ENCODE measurements at regions not wholly inside any gene's neighbourhood (a gene's known extent, or its start where the extent isn't known, plus 50 kb on each side); places are given as distances from the start of the nearest gene placed in this dataset.

DNA sequence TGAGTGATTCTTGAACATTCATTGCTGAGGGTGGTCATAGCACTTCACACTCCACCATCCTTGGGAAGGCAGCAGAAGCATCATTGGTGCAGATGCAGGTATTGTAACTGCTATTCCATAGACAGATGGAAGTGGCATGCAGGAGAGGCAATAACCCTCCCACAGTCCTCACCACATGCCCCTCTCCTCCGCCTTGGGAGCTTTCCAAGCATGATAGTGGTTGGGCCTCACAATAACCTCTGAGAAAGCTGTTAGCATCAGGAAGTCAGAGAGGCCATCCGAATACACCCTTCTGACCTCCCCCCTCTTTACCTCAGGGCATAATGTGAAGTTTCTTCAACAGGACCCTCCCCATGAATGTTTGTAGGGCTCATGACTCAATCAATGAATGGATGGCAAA is 177.9 kb downstream of the KATNAL1 start:
- in situ Hi-C loops (cut with MboI; ENCODE audit: low sequenced_read_pairs): loop anchor here (25.0 kb wide), 1 partner anchor 458 kb away; no protein-coding TSS in a partner anchor

GRCh38 chr13:30128591-30128990 is 178.8 kb downstream of the KATNAL1 start:
- in situ Hi-C loops (cut with MboI; ENCODE audit: low sequenced_read_pairs): loop anchor here (25.0 kb wide), 1 partner anchor 459 kb away; no protein-coding TSS in a partner anchor

- in situ Hi-C loops (cut with MboI; ENCODE audit: low sequenced_read_pairs): loop anchor here (25.0 kb wide), 1 partner anchor 459 kb away; no protein-coding TSS in a partner anchor
These were observed 179.3 kb downstream of the KATNAL1 start for GRCh38 chr13:30128095-30128494.

DNA sequence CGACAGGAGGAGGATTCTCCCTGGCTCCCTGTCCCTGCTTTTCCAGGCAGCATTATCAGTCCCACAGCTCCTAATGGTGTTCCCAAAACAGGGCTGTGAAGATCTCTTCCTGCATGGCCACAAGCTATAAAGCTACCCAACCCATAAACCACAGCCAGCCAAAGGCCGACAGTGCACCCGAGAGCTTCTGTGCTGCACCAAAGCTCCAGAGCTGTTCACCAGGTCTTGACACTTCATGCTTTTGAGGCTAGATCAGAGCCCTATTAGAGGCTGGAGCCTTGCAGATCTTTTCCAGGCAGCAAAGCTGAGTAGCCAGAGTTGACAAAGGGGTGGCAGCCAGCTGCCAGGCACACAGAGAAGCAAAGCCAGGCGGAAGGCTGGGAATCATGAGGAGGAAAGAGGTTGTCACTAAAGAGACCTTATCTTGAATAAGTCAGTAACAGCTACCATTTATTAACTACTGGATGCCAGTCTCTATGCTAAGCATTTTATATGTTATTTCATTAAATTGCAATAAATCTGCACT is 180.4 kb downstream of the KATNAL1 start:
- in situ Hi-C loops (cut with MboI; ENCODE audit: low sequenced_read_pairs): loop anchor here (25.0 kb wide), 1 partner anchor 460 kb away; no protein-coding TSS in a partner anchor

DNA sequence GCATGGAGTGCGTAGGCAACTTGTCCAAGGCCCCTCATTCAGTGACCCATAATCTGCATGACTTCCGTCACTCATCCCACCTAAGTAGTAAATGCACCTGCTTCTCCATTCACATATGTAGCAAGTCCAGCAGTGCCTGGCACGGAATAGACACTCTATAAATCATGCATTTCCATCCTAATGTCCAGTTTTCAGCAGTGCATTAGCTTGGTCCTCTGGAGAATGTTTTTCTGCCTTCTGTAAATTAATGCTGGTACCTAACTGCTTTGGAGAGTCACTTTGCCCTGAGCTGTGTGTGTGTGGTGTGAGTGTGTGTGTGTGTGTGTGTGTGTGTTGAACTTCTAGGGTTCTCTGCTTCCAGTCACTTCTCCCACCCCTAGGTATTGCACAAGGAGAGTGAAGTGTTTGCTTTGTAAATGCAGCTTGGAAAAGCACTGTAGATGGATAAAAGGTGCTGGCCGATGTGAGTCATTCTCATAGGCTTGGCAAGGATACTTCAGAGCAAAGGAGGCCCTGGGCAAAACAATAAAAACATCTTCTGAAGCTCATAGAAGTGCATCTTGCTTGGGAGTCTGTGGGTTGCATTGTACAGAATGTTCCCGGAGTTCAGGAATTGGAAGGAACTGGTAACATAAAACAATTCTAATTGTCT is 181.8 kb downstream of the KATNAL1 start:
- in situ Hi-C loops (cut with MboI; ENCODE audit: low sequenced_read_pairs): loop anchor here (25.0 kb wide), 1 partner anchor 462 kb away; no protein-coding TSS in a partner anchor

GRCh38 chr13:30124131-30124768 is 183.1 kb downstream of the KATNAL1 start:
- in situ Hi-C loops (cut with MboI; ENCODE audit: low sequenced_read_pairs): loop anchor here (25.0 kb wide), 1 partner anchor 337 kb away; no protein-coding TSS in a partner anchor

GRCh38 chr13:30123575-30123974 is 183.8 kb downstream of the KATNAL1 start:
- in situ Hi-C loops (cut with MboI; ENCODE audit: low sequenced_read_pairs): loop anchor here (25.0 kb wide), 1 partner anchor 336 kb away; no protein-coding TSS in a partner anchor

GRCh38 chr13:30121666-30122065 is 185.7 kb downstream of the KATNAL1 start:
- in situ Hi-C loops (cut with MboI; ENCODE audit: low sequenced_read_pairs): loop anchor here (25.0 kb wide), 1 partner anchor 334 kb away; no protein-coding TSS in a partner anchor

DNA sequence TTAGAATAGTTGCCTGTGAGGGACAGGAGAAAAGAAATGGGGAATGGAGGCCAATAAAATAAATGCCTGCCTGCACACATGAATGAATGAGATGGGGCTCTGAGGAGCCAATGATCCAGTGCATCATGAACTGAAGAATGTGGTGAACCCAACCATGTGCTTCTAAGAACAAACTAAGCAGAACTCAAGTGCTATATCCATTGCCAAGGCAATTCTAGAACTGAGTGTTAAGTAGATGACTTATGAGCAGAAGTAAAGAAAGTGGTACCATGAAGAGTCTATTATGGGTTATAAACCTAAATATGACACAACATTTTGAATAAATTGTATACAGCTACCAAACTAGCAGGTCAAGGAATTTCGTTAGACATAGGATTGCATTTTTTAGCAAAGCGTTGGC is 186.1 kb downstream of the KATNAL1 start:
- in situ Hi-C loops (cut with MboI; ENCODE audit: low sequenced_read_pairs): loop anchor here (25.0 kb wide), 1 partner anchor 334 kb away; no protein-coding TSS in a partner anchor

DNA sequence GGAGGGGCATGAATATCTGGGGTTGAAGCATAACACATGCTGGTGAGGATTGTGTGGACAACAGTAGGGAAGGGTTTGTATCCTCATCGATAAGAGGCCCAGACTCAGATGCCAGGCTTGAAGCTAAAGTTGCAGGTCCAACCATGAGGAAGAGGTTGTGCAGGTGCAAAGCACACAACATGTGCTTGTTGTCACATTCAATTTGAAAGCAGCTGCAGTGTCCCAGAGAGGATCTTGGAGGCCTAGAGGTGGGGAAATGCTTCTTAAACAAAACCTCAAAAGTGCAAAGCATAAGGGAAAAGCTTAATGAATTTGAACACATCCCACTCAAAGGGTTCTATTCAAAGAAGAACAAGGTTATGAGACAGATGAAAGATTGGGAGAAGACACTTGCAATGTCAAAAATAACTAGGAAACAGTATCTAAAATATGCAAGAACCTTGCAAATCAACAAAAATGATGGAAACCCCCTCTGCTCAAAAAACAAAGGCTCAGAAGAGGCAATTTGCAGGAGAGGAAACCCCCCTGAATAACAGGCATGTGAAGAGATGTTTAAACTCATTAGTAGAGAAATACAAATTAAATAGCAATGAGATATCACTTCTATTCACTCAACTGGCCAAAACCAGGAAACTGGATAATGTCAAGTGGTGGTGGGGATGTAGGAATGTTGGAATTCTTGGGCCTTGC is 187.1 kb downstream of the KATNAL1 start:
- in situ Hi-C loops (cut with MboI; ENCODE audit: low sequenced_read_pairs): loop anchor here (25.0 kb wide), 1 partner anchor 333 kb away; no protein-coding TSS in a partner anchor

- in situ Hi-C loops (cut with MboI; ENCODE audit: low sequenced_read_pairs): loop anchor here (25.0 kb wide), 1 partner anchor 332 kb away; no protein-coding TSS in a partner anchor
These were observed 187.9 kb downstream of the KATNAL1 start for GRCh38 chr13:30119476-30119875.

DNA sequence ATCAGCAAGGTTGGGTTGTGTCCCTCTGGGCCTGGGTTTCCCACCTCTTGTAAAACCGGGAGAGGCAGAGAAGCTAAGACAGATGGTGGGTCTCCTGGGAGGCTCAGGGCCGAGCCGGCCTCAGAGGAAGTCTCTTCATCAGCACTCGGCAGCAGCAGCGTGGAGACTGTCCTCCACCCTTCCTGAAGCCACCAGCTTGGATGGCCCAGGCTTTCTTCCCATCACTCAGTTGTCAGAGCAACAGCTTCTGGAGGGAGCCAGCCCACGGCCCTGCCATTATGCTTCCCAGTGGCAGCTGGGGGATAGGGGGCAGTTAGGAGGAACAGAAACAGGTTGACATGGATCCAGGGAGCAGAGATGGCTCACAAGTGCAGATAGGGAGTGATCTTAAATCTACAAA is 191.0 kb downstream of the KATNAL1 start:
- in situ Hi-C loops (cut with MboI; ENCODE audit: low sequenced_read_pairs): loop anchor here (25.0 kb wide), 1 partner anchor 329 kb away; no protein-coding TSS in a partner anchor

- in situ Hi-C loops (cut with MboI; ENCODE audit: low sequenced_read_pairs): loop anchor here (25.0 kb wide), 1 partner anchor 328 kb away; no protein-coding TSS in a partner anchor
These were observed 192.1 kb downstream of the KATNAL1 start for GRCh38 chr13:30115257-30115600.

- in situ Hi-C loops (cut with MboI; ENCODE audit: low sequenced_read_pairs): loop anchor here (25.0 kb wide), 1 partner anchor 327 kb away; no protein-coding TSS in a partner anchor
These were observed 192.6 kb downstream of the KATNAL1 start for GRCh38 chr13:30114571-30115256.

- in situ Hi-C loops (cut with MboI; ENCODE audit: low sequenced_read_pairs): loop anchor here (25.0 kb wide), 1 partner anchor 327 kb away; no protein-coding TSS in a partner anchor
These were observed 193.3 kb downstream of the KATNAL1 start for GRCh38 chr13:30113983-30114570.

DNA sequence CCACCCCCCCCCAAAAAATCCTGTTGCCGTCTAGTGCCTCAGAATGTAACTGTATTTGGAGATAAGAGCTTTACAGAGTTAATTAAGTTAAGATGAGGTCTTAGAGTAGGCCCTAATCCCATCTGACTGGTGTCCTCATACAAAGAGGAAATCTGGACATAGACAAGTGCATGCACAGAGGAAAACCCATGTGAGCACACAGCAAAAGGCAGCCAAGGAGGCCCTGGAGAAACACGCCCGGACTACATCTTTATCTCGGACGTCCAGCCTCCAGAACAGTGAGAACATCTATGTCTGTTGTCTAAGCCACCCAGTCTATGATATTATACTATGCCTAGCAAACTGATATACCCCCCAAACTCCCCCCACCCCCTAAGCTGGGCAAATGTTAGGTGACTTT is 193.8 kb downstream of the KATNAL1 start:
- in situ Hi-C loops (cut with MboI; ENCODE audit: low sequenced_read_pairs): loop anchor here (25.0 kb wide), 1 partner anchor 326 kb away; no protein-coding TSS in a partner anchor

GRCh38 chr13:30112602-30113435 is 194.5 kb downstream of the KATNAL1 start:
- in situ Hi-C loops (cut with MboI; ENCODE audit: low sequenced_read_pairs): loop anchor here (25.0 kb wide), 1 partner anchor 326 kb away; no protein-coding TSS in a partner anchor

- in situ Hi-C loops (cut with MboI; ENCODE audit: low sequenced_read_pairs): loop anchor here (25.0 kb wide), 1 partner anchor 325 kb away; no protein-coding TSS in a partner anchor
These were observed 195.5 kb downstream of the KATNAL1 start for GRCh38 chr13:30111810-30112209.

Measured in HL-60/S4 (cell line).